Neural progenitor cell (in vitro differentiated cells): ENCODE measurements at regions not wholly inside any gene's neighbourhood (a gene's known extent, or its start where the extent isn't known, plus 50 kb on each side); places are given as distances from the start of the nearest gene placed in this dataset.

Experiments used
- DNase-seq: peaks from one replicate; pipeline ENCODE4 v3.0.0-alpha.2; 2016; ENCODE audit warnings: low spot score
- H2AFZ ChIP-seq: fragments of 200-600 bp; sonication (generic); replicated peaks from 2 replicates; pipeline ENCODE4 v1.6.1; 2016; ENCODE audit warnings: antibody characterized with exemption
- H3F3A ChIP-seq: fragments of 200-600 bp; sonication (generic); 2 replicates; pipeline ENCODE4 v1.6.1; 2016; ENCODE audit warnings: antibody characterized with exemption, low read depth
- H3K27ac ChIP-seq: fragments of 200-600 bp; sonication (generic); 2 replicates; pipeline ENCODE4 v1.5.1; 2016; ENCODE audit warnings: mild to moderate bottlenecking
- H3K27me3 ChIP-seq: fragments of 200-600 bp; sonication (generic); 2 replicates; pipeline ENCODE4 v1.6.1; 2016; ENCODE audit warnings: mild to moderate bottlenecking, moderate library complexity
- H3K36me3 ChIP-seq: fragments of 200-600 bp; sonication (generic); 2 replicates; pipeline ENCODE4 v1.5.1; 2016
- H3K4me1 ChIP-seq: fragments of 200-600 bp; sonication (generic); 2 replicates; pipeline ENCODE4 v1.6.1; 2016; ENCODE audit warnings: mixed run types
- H3K4me2 ChIP-seq: fragments of 200-600 bp; sonication (generic); 2 replicates; pipeline ENCODE4 v1.6.1; 2016
- H3K4me3 ChIP-seq: fragments of 200-600 bp; sonication (generic); 2 replicates; pipeline ENCODE4 v1.5.1; 2016
- H3K79me2 ChIP-seq: fragments of 200-600 bp; sonication (generic); 2 replicates; pipeline ENCODE4 v1.6.1; 2016; ENCODE audit warnings: low read depth
- H3K9ac ChIP-seq: fragments of 200-600 bp; sonication (generic); 2 replicates; pipeline ENCODE4 v1.6.1; 2016
- H3K9me3 ChIP-seq: fragments of 200-600 bp; sonication (generic); 2 replicates; pipeline ENCODE4 v1.5.1; 2016; ENCODE audit warnings: low read depth
- H4K20me1 ChIP-seq: fragments of 200-600 bp; sonication (generic); 2 replicates; pipeline ENCODE4 v1.6.1; 2016; ENCODE audit warnings: low read depth
- H3K27ac Mint-ChIP-seq: 3 replicates; pipeline ENCODE4 v1.8.0; 2021; ENCODE audit warnings: mixed read lengths
- H3K27me3 Mint-ChIP-seq: 2 replicates; pipeline ENCODE4 v1.8.0; 2022; ENCODE audit warnings: low read depth, mild to moderate bottlenecking, inconsistent platforms, moderate library complexity, mixed read lengths; ENCODE audit not compliant: insufficient read depth
- H3K36me3 Mint-ChIP-seq: 3 replicates; pipeline ENCODE4 v1.8.0; 2021; ENCODE audit warnings: mixed read lengths
- H3K4me1 Mint-ChIP-seq: 3 replicates; pipeline ENCODE4 v1.8.0; 2021; ENCODE audit warnings: mixed read lengths
- H3K4me3 Mint-ChIP-seq: 3 replicates; pipeline ENCODE4 v1.8.0; 2021; ENCODE audit warnings: mild to moderate bottlenecking, moderate library complexity, mixed read lengths
- H3K9me3 Mint-ChIP-seq: 3 replicates; pipeline ENCODE4 v1.8.0; 2020; ENCODE audit warnings: mixed read lengths
- CTCF ChIP-seq: fragments of 200-600 bp; sonication (generic); IDR thresholded peaks from 2 replicates; pipeline ENCODE4 v1.5.1; 2017; ENCODE audit warnings: antibody characterized with exemption, mild to moderate bottlenecking
- EZH2 ChIP-seq: fragments of 200-600 bp; sonication (generic); IDR thresholded peaks from 2 replicates; pipeline ENCODE4 v1.6.1; 2017; ENCODE audit warnings: antibody characterized with exemption, mild to moderate bottlenecking, moderate library complexity
- EZH2phosphoT487 ChIP-seq: fragments of 200-600 bp; sonication (generic); IDR thresholded peaks from 2 replicates; pipeline ENCODE4 v1.6.1; 2017; ENCODE audit warnings: antibody characterized with exemption

DNA sequence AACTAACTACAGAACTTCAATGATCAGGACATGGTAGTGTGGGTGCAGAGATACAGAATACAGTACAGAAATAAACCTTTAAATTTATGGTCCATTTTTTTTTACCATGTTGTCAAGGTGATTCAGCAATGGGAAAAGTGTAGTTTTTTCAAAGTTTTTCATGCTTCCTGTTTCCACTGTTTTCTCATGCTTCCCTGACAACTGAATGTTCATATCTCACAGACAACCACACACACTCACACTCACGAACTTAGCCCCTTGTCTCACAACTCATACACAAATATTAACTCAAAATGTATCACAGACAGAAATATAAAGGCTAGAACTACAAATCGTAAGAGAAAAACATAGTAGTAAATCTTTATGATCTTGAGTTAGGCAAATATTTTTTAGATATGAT is 232.6 kb upstream of the CDYL start:
- no peak overlapping the region for H3K4me3 ChIP-seq
- peaks cover 11% of the 10 kb centered on the region for H3K9me3 ChIP-seq
- no peaks in the 10 kb centered on the region for H3F3A ChIP-seq
- no peak for TF ChIP-seq CTCF
- TF ChIP-seq EZH2phosphoT487, result no peak
- TF ChIP-seq EZH2, result no peak
- no peak overlapping the region for H3K27ac ChIP-seq
- peaks cover 3% of the 10 kb centered on the region for H3K27me3 Mint-ChIP-seq
- H3K9me3 Mint-ChIP-seq, result no peaks in the 10 kb centered on the region
- DNase-seq, result no peak
- no peak overlapping the region for H3K27ac Mint-ChIP-seq
- H3K36me3 ChIP-seq, result peaks cover 4% of the 10 kb centered on the region
- no peak overlapping the region for H3K9ac ChIP-seq
- H3K27me3 ChIP-seq, result no peaks in the 10 kb centered on the region
- no peak overlapping the region for H3K4me3 Mint-ChIP-seq
- no peaks in the 10 kb centered on the region for H3K79me2 ChIP-seq
- no peak overlapping the region for H2AFZ ChIP-seq
- no peaks in the 10 kb centered on the region for H3K4me1 Mint-ChIP-seq
- no peaks in the 10 kb centered on the region for H4K20me1 ChIP-seq
- H3K4me2 ChIP-seq, result no peak overlapping the region
- H3K4me1 ChIP-seq, result no peaks in the 10 kb centered on the region
- no peaks in the 10 kb centered on the region for H3K36me3 Mint-ChIP-seq

DNA sequence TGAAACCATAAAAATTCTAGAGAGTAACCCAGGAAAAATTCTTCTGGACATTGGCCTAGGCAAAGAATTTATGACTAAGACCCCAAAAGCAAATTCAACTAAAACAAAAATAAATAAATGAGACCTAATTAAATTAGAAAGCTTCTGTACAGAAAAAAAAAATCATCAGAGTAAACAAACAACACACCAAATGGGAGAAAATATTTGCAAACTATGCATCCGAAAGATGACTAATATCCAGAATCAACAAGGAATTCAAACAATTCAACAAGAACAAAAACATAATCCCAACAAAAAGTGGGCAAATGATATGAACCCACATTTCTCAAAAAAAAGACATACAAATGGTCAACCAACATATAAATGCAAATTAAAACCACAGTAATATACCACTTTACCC is 242.6 kb upstream of the CDYL start:
- no peaks in the 10 kb centered on the region for H3K27me3 Mint-ChIP-seq
- Histone ChIP-seq H3K36me3 (no peaks in the 10 kb centered on the region), H3K9ac (no peak overlapping the region), H3K4me3 (no peak overlapping the region), H4K20me1 (no peaks in the 10 kb centered on the region), H3K79me2 (no peaks in the 10 kb centered on the region), H2AFZ (no peak overlapping the region), H3K4me1 (peaks cover 12% of the 10 kb centered on the region), H3K27me3 (no peaks in the 10 kb centered on the region), H3K4me2 (no peak overlapping the region), H3K27ac (no peak overlapping the region), H3F3A (no peaks in the 10 kb centered on the region), H3K9me3 (no peaks in the 10 kb centered on the region)
- H3K4me1 Mint-ChIP-seq, result no peaks in the 10 kb centered on the region
- H3K4me3 Mint-ChIP-seq, result no peak overlapping the region
- no peak for DNase-seq
- no peak overlapping the region for H3K27ac Mint-ChIP-seq
- H3K36me3 Mint-ChIP-seq, result no peaks in the 10 kb centered on the region
- H3K9me3 Mint-ChIP-seq, result peaks cover 6% of the 10 kb centered on the region
- TF ChIP-seq EZH2phosphoT487 (no peak), EZH2 (no peak), CTCF (no peak)

DNA sequence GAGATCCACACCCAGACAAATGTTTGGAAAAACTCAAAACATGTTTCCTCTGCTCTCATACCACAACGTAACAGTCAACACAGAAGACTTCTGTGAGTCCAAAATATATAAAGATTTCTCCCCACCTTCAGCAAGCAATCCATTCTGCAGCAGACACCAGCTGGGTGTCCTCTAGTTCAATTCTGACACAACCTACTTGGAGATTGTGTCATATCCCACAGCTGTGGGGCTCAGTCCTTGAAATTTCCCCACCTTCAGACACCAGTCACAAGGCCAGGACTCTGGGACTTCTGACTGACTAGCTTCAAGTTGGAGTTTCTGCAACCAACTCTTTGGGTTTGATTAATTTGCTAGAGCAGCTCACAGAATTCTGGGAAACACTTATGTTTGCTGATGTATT is 244.8 kb upstream of the CDYL start:
- Histone ChIP-seq H3K9ac (no peak overlapping the region), H3K36me3 (no peaks in the 10 kb centered on the region), H3K27me3 (no peaks in the 10 kb centered on the region), H3K4me1 (peaks cover 12% of the 10 kb centered on the region), H3K27ac (no peak overlapping the region), H3K79me2 (no peaks in the 10 kb centered on the region), H3K4me3 (no peak overlapping the region), H3F3A (no peaks in the 10 kb centered on the region), H3K4me2 (no peak overlapping the region), H4K20me1 (no peaks in the 10 kb centered on the region), H2AFZ (no peak overlapping the region), H3K9me3 (no peaks in the 10 kb centered on the region)
- TF ChIP-seq EZH2phosphoT487 (no peak), EZH2 (no peak)
- no peaks in the 10 kb centered on the region for H3K36me3 Mint-ChIP-seq
- H3K27me3 Mint-ChIP-seq, result no peaks in the 10 kb centered on the region
- no peak overlapping the region for H3K4me3 Mint-ChIP-seq
- no peak for DNase-seq
- H3K9me3 Mint-ChIP-seq, result peaks cover 6% of the 10 kb centered on the region
- H3K27ac Mint-ChIP-seq, result no peak overlapping the region
- H3K4me1 Mint-ChIP-seq, result no peaks in the 10 kb centered on the region

GRCh38 chr6:4522453-4522852 is 253.8 kb upstream of the CDYL start:
- Mint-ChIP-seq H3K4me3 (no peak overlapping the region), H3K27ac (no peak overlapping the region), H3K4me1 (no peaks in the 10 kb centered on the region), H3K27me3 (no peaks in the 10 kb centered on the region), H3K36me3 (no peaks in the 10 kb centered on the region), H3K9me3 (no peaks in the 10 kb centered on the region)
- no peak overlapping the region for H3K4me2 ChIP-seq
- peak overlapping the region; percentile 50 for H2AFZ ChIP-seq
- no peak overlapping the region for H3K9ac ChIP-seq
- H4K20me1 ChIP-seq, result no peaks in the 10 kb centered on the region
- H3K79me2 ChIP-seq, result no peaks in the 10 kb centered on the region
- H3K9me3 ChIP-seq, result no peaks in the 10 kb centered on the region
- no peaks in the 10 kb centered on the region for H3K36me3 ChIP-seq
- no peak for DNase-seq
- no peak overlapping the region for H3K4me3 ChIP-seq
- no peak overlapping the region for H3K27ac ChIP-seq
- TF ChIP-seq CTCF (no peak), EZH2 (no peak), EZH2phosphoT487 (no peak)
- no peaks in the 10 kb centered on the region for H3F3A ChIP-seq
- H3K4me1 ChIP-seq, result no peaks in the 10 kb centered on the region
- H3K27me3 ChIP-seq, result no peaks in the 10 kb centered on the region
